H9 (cell line): ENCODE measurements at regions not wholly inside any gene's neighbourhood (a gene's known extent, or its start where the extent isn't known, plus 50 kb on each side); places are given as distances from the start of the nearest gene placed in this dataset.

Experiments
- DNase-seq: peaks from one replicate; pipeline ENCODE4 v3.0.0-alpha.2; 2017
- H2AFZ ChIP-seq: one replicate; pipeline ENCODE4 v1.6.1; 2013; ENCODE audit warnings: mild to moderate bottlenecking, low read length, control low read depth, moderate library complexity
- H2AK5ac ChIP-seq: 2 replicates; pipeline ENCODE4 v1.6.1; 2013; ENCODE audit warnings: low read length, control low read depth, mixed read lengths; ENCODE audit not compliant: insufficient read length
- H2BK120ac ChIP-seq: one replicate; pipeline ENCODE4 v1.6.1; 2013; ENCODE audit warnings: low read depth, mild to moderate bottlenecking, low read length, control low read depth, inconsistent platforms; ENCODE audit not compliant: poor library complexity, severe bottlenecking
- H2BK12ac ChIP-seq: 2 replicates; pipeline ENCODE4 v1.6.1; 2013; ENCODE audit warnings: low read length, control low read depth, mixed read lengths, low read depth; ENCODE audit not compliant: insufficient read length
- H2BK15ac ChIP-seq: 2 replicates; pipeline ENCODE4 v1.6.1; 2013; ENCODE audit warnings: low read depth, low read length, control low read depth
- H2BK20ac ChIP-seq: one replicate; pipeline ENCODE4 v1.6.1; 2013; ENCODE audit warnings: low read depth, mild to moderate bottlenecking, low read length, control low read depth, inconsistent platforms; ENCODE audit not compliant: poor library complexity, severe bottlenecking
- H2BK5ac ChIP-seq: 2 replicates; pipeline ENCODE4 v1.6.1; 2013; ENCODE audit warnings: low read length, control low read depth, mixed read lengths; ENCODE audit not compliant: insufficient read length
- H3K14ac ChIP-seq: 2 replicates; pipeline ENCODE4 v1.6.1; 2013; ENCODE audit warnings: low read length, control low read depth; ENCODE audit not compliant: insufficient read depth
- H3K18ac ChIP-seq: 2 replicates; pipeline ENCODE4 v1.6.1; 2013; ENCODE audit warnings: low read depth, mild to moderate bottlenecking, mixed read lengths, low read length, control low read depth; ENCODE audit not compliant: insufficient read length
- H3K23ac ChIP-seq: 2 replicates; pipeline ENCODE4 v1.6.1; 2013; ENCODE audit warnings: low read length, control low read depth, mixed read lengths, low read depth; ENCODE audit not compliant: insufficient read length
- H3K23me2 ChIP-seq: 2 replicates; pipeline ENCODE4 v1.6.1; 2013; ENCODE audit warnings: low read depth, mild to moderate bottlenecking, mixed read lengths, low read length, control low read depth; ENCODE audit not compliant: insufficient read length, poor library complexity, severe bottlenecking
- H3K27ac ChIP-seq: 2 replicates; pipeline ENCODE4 v1.5.1; 2013; ENCODE audit warnings: low read length, control low read depth, mixed read lengths, low read depth; ENCODE audit not compliant: insufficient read length
- H3K27me3 ChIP-seq: 2 replicates; pipeline ENCODE4 v1.6.1; 2013; ENCODE audit warnings: low read length, control low read depth, inconsistent platforms; ENCODE audit not compliant: insufficient read depth
- H3K4ac ChIP-seq: 2 replicates; pipeline ENCODE4 v1.6.1; 2013; ENCODE audit warnings: low read depth, mild to moderate bottlenecking, control low read depth, inconsistent platforms, low read length, moderate library complexity
- H3K4me1 ChIP-seq: 2 replicates; pipeline ENCODE4 v1.6.1; 2013; ENCODE audit warnings: low read length, control low read depth, inconsistent platforms; ENCODE audit not compliant: insufficient read depth
- H3K4me2 ChIP-seq: 2 replicates; pipeline ENCODE4 v1.6.1; 2013; ENCODE audit warnings: low read length, control low read depth, mixed read lengths; ENCODE audit not compliant: insufficient read length, insufficient read depth
- H3K56ac ChIP-seq: 2 replicates; pipeline ENCODE4 v1.6.1; 2013; ENCODE audit warnings: low read depth, mild to moderate bottlenecking, mixed read lengths, low read length, control low read depth; ENCODE audit not compliant: insufficient read length
- H3K79me1 ChIP-seq: 2 replicates; pipeline ENCODE4 v1.6.1; 2013; ENCODE audit warnings: low read depth, mild to moderate bottlenecking, moderate library complexity, low read length, control low read depth, inconsistent platforms; ENCODE audit not compliant: insufficient read depth, poor library complexity, severe bottlenecking
- H3K79me2 ChIP-seq: 2 replicates; pipeline ENCODE4 v1.6.1; 2013; ENCODE audit warnings: low read length, control low read depth, inconsistent platforms; ENCODE audit not compliant: insufficient read depth
- H3K9ac ChIP-seq: 2 replicates; pipeline ENCODE4 v1.6.1; 2013; ENCODE audit warnings: low read length, control low read depth, mixed read lengths; ENCODE audit not compliant: insufficient read length; ENCODE audit errors: extremely low read depth
- H3K9me3 ChIP-seq: one replicate; pipeline ENCODE4 v1.6.1; 2013; ENCODE audit warnings: low read depth, low read length, inconsistent platforms; ENCODE audit not compliant: control insufficient read depth
- H3T11ph ChIP-seq: one replicate; pipeline ENCODE4 v1.6.1; 2013; ENCODE audit warnings: mild to moderate bottlenecking, low read length, control low read depth, inconsistent platforms
- H4K20me1 ChIP-seq: one replicate; pipeline ENCODE4 v1.6.1; 2013; ENCODE audit not compliant: control insufficient read depth, insufficient read length, insufficient read depth
- H4K5ac ChIP-seq: 2 replicates; pipeline ENCODE4 v1.6.1; 2013; ENCODE audit warnings: low read depth, mild to moderate bottlenecking, mixed read lengths, low read length, control low read depth; ENCODE audit not compliant: insufficient read length
- H4K8ac ChIP-seq: replicated peaks from 2 replicates; pipeline ENCODE4 v1.6.1; 2013; ENCODE audit warnings: low read length, control low read depth, mixed read lengths, low read depth; ENCODE audit not compliant: insufficient read length
- H4K91ac ChIP-seq: 2 replicates; pipeline ENCODE4 v1.6.1; 2013; ENCODE audit warnings: low read depth, mild to moderate bottlenecking, moderate library complexity, mixed read lengths, low read length, control low read depth; ENCODE audit not compliant: insufficient read length
- H3K27ac Mint-ChIP-seq, 3 experiments: 2 replicates in 2 of 3; 3 replicates in 1 of 3; pipeline ENCODE4 v1.8.0; 2020 to 2021; ENCODE audit warnings: mixed read lengths in 3 of 3, mild to moderate bottlenecking in 1 of 3, moderate library complexity in 1 of 3
- H3K27me3 Mint-ChIP-seq: 2 replicates; pipeline ENCODE4 v1.8.0; 2021; ENCODE audit warnings: low read depth, mild to moderate bottlenecking, moderate library complexity, mixed read lengths
- H3K36me3 Mint-ChIP-seq, 3 experiments: 2 replicates in 2 of 3; 3 replicates in 1 of 3; pipeline ENCODE4 v1.8.0; 2020 to 2021; ENCODE audit warnings: low read depth in 3 of 3, mixed read lengths in 3 of 3; ENCODE audit not compliant: insufficient read depth in 1 of 3
- H3K4me1 Mint-ChIP-seq, 2 experiments: 2 replicates each; pipeline ENCODE4 v1.8.0; 2020; ENCODE audit warnings: mixed read lengths in 2 of 2
- H3K4me3 Mint-ChIP-seq, 2 experiments: 2 replicates in 1 of 2; 3 replicates in 1 of 2; pipeline ENCODE4 v1.8.0; 2020 to 2021; ENCODE audit warnings: mild to moderate bottlenecking in 2 of 2, mixed read lengths in 2 of 2, moderate library complexity in 1 of 2
- H3K9me3 Mint-ChIP-seq, 2 experiments: 2 replicates in 1 of 2; 3 replicates in 1 of 2; pipeline ENCODE4 v1.8.0; 2020; ENCODE audit warnings: mild to moderate bottlenecking in 2 of 2, mixed read lengths in 2 of 2, moderate library complexity in 1 of 2
- CTCF ChIP-seq: fragments of 200-600 bp; sonication (generic); conservative IDR thresholded peaks from 3 replicates; pipeline ENCODE4 v1.8.0; 2021; ENCODE audit warnings: antibody characterized with exemption, mild to moderate bottlenecking
- WGBS: extraction: QIAGEN DNeasy Blood & Tissue Kit; methylation state at CpG from one replicate; pipeline ENCODE4 v1.1.7; 2013; ENCODE audit warnings: missing lambda C conversion rate, low lambda C conversion rate, mixed read lengths; ENCODE audit not compliant: insufficient read length; ENCODE audit errors: extremely low coverage; 5-methylcytosine and 5-hydroxymethylcytosine counted together

- no peaks in the 10 kb centered on the region for H4K20me1 ChIP-seq
- H3K79me1 ChIP-seq, result no peaks in the 10 kb centered on the region
- H3K9me3 ChIP-seq, result no peaks in the 10 kb centered on the region
- H3T11ph ChIP-seq, result no peak overlapping the region
- H2AFZ ChIP-seq, result no peak overlapping the region
- no peak overlapping the region for H2BK12ac ChIP-seq
- H3K27me3 ChIP-seq, result no peaks in the 10 kb centered on the region
- no peaks in the 10 kb centered on the region for H3K79me2 ChIP-seq
- no peak overlapping the region for H3K9ac ChIP-seq
- H3K27ac ChIP-seq, result no peak overlapping the region
- no peak overlapping the region for H4K91ac ChIP-seq
- H4K5ac ChIP-seq, result no peak overlapping the region
- TF ChIP-seq CTCF, result no peak
- H3K23me2 ChIP-seq, result no peaks in the 10 kb centered on the region
- no peak overlapping the region for H3K27ac Mint-ChIP-seq
- H3K23ac ChIP-seq, result no peak overlapping the region
- H3K4me1 ChIP-seq, result no peaks in the 10 kb centered on the region
- H3K14ac ChIP-seq, result no peak overlapping the region
- H3K4me2 ChIP-seq, result no peak overlapping the region
- no peak overlapping the region for H3K56ac ChIP-seq
- no peak overlapping the region for H2BK120ac ChIP-seq
- H4K8ac ChIP-seq, result no peak overlapping the region
- DNase-seq, result no peak
- H3K9me3 Mint-ChIP-seq, result no peaks in the 10 kb centered on the region
- H3K27me3 Mint-ChIP-seq, result peaks cover 44% of the 10 kb centered on the region
- no peak overlapping the region for H2BK20ac ChIP-seq
- H2AK5ac ChIP-seq, result no peak overlapping the region
- no peak overlapping the region for H3K4me3 Mint-ChIP-seq
- H3K36me3 Mint-ChIP-seq, result no peaks in the 10 kb centered on the region
- no peak overlapping the region for H3K18ac ChIP-seq
- peaks cover 4 to 8% of the 10 kb centered on the region in 2 experiments; a peak in 2 of 4 replicates for H3K4me1 Mint-ChIP-seq
- WGBS, result no CpG with 5 or more reads among the region's 4 CpGs
- no peak overlapping the region for H2BK5ac ChIP-seq
- no peak overlapping the region for H2BK15ac ChIP-seq
- H3K4ac ChIP-seq, result no peak overlapping the region
These were observed 114.2 kb downstream of the BRMS1L start for GRCh38 chr14:35940291-35940690.
